Adipocyte (in vitro differentiated cells): ENCODE measurements at regions not wholly inside any gene's neighbourhood (a gene's known extent, or its start where the extent isn't known, plus 50 kb on each side); places are given as distances from the start of the nearest gene placed in this dataset.
"Not testable (repeated sequence)": the region's sequence is repeated elsewhere in the genome, so short reads cannot be mapped to it uniquely, and the experiment has no call there.

ENCODE experiments used
- DNase-seq: peaks from one replicate; pipeline ENCODE4 v3.0.0-alpha.2; 2015; ENCODE audit warnings: low read depth
- H3K27me3 ChIP-seq: replicated peaks from 2 replicates; pipeline ENCODE4 v1.7.0; 2013; ENCODE audit warnings: mild to moderate bottlenecking, low read length, moderate library complexity; ENCODE audit not compliant: control insufficient read depth, insufficient read depth
- H3K36me3 ChIP-seq: 2 replicates; pipeline ENCODE4 v1.7.0; 2013; ENCODE audit warnings: low read length, mild to moderate bottlenecking, moderate library complexity; ENCODE audit not compliant: control insufficient read depth, insufficient read depth, severe bottlenecking
- H3K4me1 ChIP-seq: 2 replicates; pipeline ENCODE4 v1.7.0; 2013; ENCODE audit warnings: mild to moderate bottlenecking, low read length, moderate library complexity; ENCODE audit not compliant: control insufficient read depth, insufficient read depth
- H3K4me3 ChIP-seq: 2 replicates; pipeline ENCODE4 v1.7.0; 2013; ENCODE audit warnings: mild to moderate bottlenecking, low read length, moderate library complexity
- H3K9ac ChIP-seq: 2 replicates; pipeline ENCODE4 v1.7.0; 2013; ENCODE audit warnings: mild to moderate bottlenecking, low read length, moderate library complexity
- H3K9me3 ChIP-seq: 2 replicates; pipeline ENCODE4 v1.7.0; 2013; ENCODE audit warnings: mild to moderate bottlenecking, low read length, moderate library complexity; ENCODE audit not compliant: control insufficient read depth

DNA sequence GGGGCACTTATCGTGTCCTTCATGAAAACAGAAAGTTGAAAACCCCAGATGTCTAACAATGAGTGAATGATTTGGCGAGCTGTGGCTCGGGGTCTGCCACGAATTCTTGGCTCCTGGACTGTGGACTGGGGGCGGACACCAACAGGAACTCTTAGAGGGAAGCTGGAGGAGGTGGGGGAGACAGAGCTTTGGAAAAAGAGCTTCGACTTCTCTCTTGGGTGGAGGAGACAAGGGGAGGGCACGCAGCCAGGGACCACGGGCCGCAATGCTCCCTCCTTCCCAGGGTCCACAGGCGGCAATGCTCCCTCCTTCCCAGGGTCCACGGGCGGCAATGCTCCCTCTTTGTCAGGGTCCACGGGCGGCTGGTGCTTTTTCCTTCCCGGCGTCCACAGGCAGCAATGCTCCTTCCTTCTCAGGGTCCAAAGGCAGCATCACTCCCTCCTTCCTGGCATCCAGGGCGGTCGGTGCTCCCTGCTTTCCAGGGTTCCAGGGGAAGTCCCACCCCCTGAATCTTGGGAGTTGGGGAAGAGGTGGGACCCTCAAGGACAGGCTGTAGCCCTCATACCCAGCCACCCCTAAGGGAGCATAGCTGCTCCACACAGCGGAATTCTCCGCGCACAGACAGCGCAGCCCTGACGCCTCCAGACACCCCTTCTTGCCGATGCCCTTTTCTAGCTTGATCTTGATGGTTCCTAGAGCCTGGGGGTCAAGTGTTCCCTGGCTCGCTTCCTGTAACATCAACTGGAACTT is 149.0 kb downstream of the LAT start:
- not testable (repeated sequence) for DNase-seq, H3K9me3 ChIP-seq, H3K4me1 ChIP-seq, H3K4me3 ChIP-seq, H3K36me3 ChIP-seq, H3K27me3 ChIP-seq
- peak overlapping the region; percentile 34 for H3K9ac ChIP-seq

DNA sequence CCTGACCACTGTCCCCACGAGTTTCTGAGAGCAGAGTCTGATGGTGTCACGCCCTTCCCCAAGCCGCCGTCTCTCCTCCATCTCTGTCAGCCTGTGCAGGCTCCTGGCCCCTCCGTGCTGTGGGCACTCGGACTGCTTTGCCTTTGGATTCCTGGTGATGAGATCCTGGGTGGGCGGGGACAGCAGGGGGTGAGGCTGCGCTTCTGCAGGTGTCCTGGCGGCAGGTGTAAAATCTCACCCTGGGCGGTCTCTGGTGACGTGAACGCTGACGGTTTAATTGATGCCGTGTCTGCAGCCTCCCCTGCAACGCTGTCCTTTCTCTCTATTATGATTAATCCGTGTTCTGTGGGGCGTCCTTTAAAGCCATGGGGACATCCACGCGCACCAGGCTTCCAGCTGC is 148.0 kb downstream of the LAT start:
- not testable (repeated sequence) for H3K4me1 ChIP-seq, DNase-seq, H3K27me3 ChIP-seq, H3K4me3 ChIP-seq, H3K9ac ChIP-seq, H3K9me3 ChIP-seq, H3K36me3 ChIP-seq

DNA sequence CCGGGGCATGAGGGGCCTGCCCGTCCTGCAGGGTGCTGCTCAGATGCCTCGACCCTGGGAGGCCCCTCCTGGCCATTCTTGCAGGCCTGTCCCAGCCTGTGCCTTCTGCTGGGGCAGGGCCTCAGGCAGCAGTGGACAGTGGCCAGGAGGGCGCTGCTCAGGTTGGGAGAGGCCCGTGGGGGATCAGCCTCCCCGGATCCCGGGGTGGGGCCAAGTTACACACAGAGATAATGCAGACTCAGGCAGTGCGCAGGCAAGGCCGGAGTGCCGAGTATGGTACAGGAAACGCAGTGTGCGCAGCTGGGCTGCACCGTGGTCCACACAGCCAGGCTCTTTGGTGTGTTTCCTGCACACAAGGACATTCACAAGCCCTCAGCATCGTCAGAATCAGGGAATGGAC is 147.6 kb downstream of the LAT start:
- not testable (repeated sequence) for H3K9ac ChIP-seq, H3K27me3 ChIP-seq, H3K4me1 ChIP-seq, DNase-seq, H3K4me3 ChIP-seq, H3K36me3 ChIP-seq, H3K9me3 ChIP-seq

- H3K9me3 ChIP-seq, H3K4me3 ChIP-seq, H3K9ac ChIP-seq, H3K36me3 ChIP-seq, H3K27me3 ChIP-seq: not testable (repeated sequence)
- H3K4me1 ChIP-seq = peaks cover 12% of the 10 kb centered on the region
- DNase-seq = peak; percentile 54
Observed at GRCh38 chr16:29130901-29131851, 146.3 kb downstream of the LAT start.

GRCh38 chr16:29130131-29130711 is 145.4 kb downstream of the LAT start:
- not testable (repeated sequence) for H3K36me3 ChIP-seq, H3K27me3 ChIP-seq, H3K4me3 ChIP-seq, DNase-seq, H3K9ac ChIP-seq, H3K9me3 ChIP-seq
- peaks cover 14% of the 10 kb centered on the region for H3K4me1 ChIP-seq

DNA sequence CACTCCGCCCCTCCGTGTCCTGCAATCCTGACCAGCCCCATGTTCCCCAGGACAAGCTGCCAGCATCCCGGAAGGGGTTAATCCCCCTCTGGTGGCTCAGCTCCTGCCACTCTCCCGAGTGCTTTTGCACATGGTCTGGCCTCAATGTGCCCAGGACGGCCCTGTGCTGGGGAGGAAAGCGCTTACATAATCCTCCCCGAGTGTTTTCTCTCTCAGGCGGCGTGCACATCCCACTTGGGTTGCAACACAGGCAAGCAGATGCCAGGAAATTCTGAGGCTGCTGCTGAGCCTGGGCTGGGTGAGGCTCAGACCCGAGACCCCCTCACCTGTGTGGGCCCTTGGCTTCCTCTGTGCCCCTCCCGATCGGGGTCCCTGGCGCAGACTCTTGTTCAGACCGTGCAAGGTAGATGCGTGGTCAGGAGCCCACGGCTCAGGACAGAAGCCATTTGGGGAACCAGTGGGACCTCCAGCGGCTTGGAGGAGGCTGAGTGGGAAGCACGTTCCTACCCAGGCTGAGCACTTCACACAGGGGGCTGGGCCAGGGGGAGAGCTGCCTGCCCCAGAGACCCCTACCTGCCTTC is 144.7 kb downstream of the LAT start:
- H3K4me1 ChIP-seq = peaks cover 14% of the 10 kb centered on the region
- H3K27me3 ChIP-seq, H3K4me3 ChIP-seq, H3K36me3 ChIP-seq, H3K9ac ChIP-seq, H3K9me3 ChIP-seq: not testable (repeated sequence)
- peak; percentile 46 for DNase-seq

GRCh38 chr16:29128732-29129457 is 144.0 kb downstream of the LAT start:
- H3K9me3 ChIP-seq, DNase-seq, H3K9ac ChIP-seq, H3K4me3 ChIP-seq, H3K36me3 ChIP-seq, H3K27me3 ChIP-seq: not testable (repeated sequence)
- H3K4me1 ChIP-seq = peaks cover 14% of the 10 kb centered on the region

- not testable (repeated sequence) for H3K4me3 ChIP-seq, H3K27me3 ChIP-seq, DNase-seq, H3K36me3 ChIP-seq, H3K9me3 ChIP-seq, H3K9ac ChIP-seq
- peaks cover 14% of the 10 kb centered on the region for H3K4me1 ChIP-seq
Observed at GRCh38 chr16:29127806-29128420, 143.1 kb downstream of the LAT start.

DNA sequence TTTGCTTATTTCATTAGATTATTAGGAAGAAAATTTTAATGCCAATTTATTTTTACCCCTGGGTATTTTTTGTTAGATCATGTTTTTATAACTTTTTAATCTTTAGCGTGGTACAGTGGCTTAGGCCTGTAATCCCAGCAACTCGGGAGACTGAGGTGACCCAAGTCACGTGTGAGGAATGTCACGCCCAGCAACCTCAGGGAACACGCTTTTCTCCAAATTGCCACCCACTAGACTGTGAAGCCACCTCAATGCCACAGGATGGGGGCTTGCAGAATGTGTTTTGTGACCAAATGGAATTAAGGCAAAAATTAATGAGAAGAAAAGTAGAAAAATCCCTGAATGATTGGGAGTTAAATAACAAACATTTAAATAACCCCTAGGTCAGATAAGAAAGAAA is 141.8 kb downstream of the LAT start:
- H3K27me3 ChIP-seq = no peaks in the 10 kb centered on the region
- H3K36me3 ChIP-seq = no peaks in the 10 kb centered on the region
- no peaks in the 10 kb centered on the region for H3K9me3 ChIP-seq
- no peak overlapping the region for H3K9ac ChIP-seq
- DNase-seq = no peak
- no peak overlapping the region for H3K4me3 ChIP-seq
- peaks cover 14% of the 10 kb centered on the region for H3K4me1 ChIP-seq

DNA sequence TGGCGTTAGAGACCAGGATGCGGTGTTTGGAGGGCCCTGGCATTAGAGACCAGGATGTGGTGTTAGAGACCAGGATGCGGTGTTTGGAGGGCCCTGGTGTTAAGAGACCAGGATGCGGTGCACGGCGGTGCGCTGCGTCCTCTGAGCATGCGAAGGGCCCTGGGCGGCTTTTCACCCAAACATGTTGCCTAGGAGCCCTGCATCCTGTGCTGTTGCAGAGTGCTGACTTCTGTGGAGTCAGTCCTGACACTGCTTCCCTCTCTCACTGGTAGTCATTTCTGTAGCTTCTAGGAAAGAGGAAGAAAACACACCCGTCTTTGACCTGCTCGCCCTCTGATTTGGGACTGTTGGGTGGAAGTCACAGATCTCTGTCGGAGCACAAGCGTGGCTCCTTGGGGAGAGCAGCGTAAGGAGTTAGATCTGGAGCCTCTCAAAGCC is 141.2 kb downstream of the LAT start:
- Histone ChIP-seq H3K4me1 (peaks cover 12% of the 10 kb centered on the region), H3K27me3 (no peaks in the 10 kb centered on the region), H3K9me3 (no peaks in the 10 kb centered on the region), H3K9ac (no peak overlapping the region), H3K36me3 (no peaks in the 10 kb centered on the region), H3K4me3 (no peak overlapping the region)
- DNase-seq = no peak
